ENCODE measurements at regions not wholly inside any gene's neighbourhood (a gene's known extent, or its start where the extent isn't known, plus 50 kb on each side); places are given as distances from the start of the nearest gene placed in this dataset.

DNA sequence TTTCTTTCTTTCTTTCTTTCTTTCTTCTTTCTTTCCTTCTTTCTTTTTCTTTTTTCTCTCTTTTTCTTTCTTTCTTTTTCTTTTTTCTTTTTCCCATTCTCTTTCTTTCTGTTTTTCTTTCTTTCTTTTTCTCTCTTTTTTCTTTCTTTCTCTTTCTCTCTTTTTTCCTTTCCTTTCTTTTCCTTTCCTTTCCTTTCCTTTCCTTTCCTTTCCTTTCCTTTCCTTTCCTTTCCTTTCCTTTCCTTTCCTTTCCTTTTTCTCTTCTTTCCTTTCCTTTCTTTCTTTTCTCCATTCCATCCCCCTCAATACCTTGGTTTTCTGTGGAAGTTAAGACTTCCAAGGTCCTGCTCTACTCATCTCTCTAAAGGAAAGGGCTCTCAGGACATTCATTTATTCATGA lies 102.8 kb upstream of the CLNK start:
- TF ChIP-seq, protein P1, sequence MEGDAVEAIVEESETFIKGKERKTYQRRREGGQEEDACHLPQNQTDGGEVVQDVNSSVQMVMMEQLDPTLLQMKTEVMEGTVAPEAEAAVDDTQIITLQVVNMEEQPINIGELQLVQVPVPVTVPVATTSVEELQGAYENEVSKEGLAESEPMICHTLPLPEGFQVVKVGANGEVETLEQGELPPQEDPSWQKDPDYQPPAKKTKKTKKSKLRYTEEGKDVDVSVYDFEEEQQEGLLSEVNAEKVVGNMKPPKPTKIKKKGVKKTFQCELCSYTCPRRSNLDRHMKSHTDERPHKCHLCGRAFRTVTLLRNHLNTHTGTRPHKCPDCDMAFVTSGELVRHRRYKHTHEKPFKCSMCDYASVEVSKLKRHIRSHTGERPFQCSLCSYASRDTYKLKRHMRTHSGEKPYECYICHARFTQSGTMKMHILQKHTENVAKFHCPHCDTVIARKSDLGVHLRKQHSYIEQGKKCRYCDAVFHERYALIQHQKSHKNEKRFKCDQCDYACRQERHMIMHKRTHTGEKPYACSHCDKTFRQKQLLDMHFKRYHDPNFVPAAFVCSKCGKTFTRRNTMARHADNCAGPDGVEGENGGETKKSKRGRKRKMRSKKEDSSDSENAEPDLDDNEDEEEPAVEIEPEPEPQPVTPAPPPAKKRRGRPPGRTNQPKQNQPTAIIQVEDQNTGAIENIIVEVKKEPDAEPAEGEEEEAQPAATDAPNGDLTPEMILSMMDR (IDR thresholded peaks at IDR 0.05; ENCODE audit: low read length) = no peak
- no peak for TF ChIP-seq EZH2 (IDR thresholded peaks at IDR 0.05; ENCODE audit: borderline replicate concordance, low read length)

All from OCI-LY1 (cell line).